SHP77 (cell line): ENCODE measurements at regions not wholly inside any gene's neighbourhood (a gene's known extent, or its start where the extent isn't known, plus 50 kb on each side); places are given as distances from the start of the nearest gene placed in this dataset.

Experiments used
- DNase-seq, 2 experiments: peaks; one replicate each; lab custom pipeline; 2025; lab: John Stamatoyannopoulos, UW

- DNase-seq: no peak
Measured at GRCh38 chr4:53920883-53921282, 143.5 kb downstream of the CHIC2 start.

GRCh38 chr4:53920116-53920515, 144.3 kb downstream of the CHIC2 start:
- no peak for DNase-seq

GRCh38 chr4:53919535-53919934, 144.9 kb downstream of the CHIC2 start:
- no peak for DNase-seq

GRCh38 chr4:53917729-53918128, 146.7 kb downstream of the CHIC2 start:
- no peak for DNase-seq

GRCh38 chr4:53916431-53916889, 147.9 kb downstream of the CHIC2 start:
- DNase-seq: no peak

GRCh38 chr4:53914313-53915016, 149.9 kb downstream of the CHIC2 start:
- no peak for DNase-seq

- DNase-seq: no peak
Measured at GRCh38 chr4:53913771-53914170, 150.6 kb downstream of the CHIC2 start.

GRCh38 chr4:53912766-53913497, 151.5 kb downstream of the CHIC2 start:
- DNase-seq: no peak

- peak; percentile 90 to 91 for DNase-seq
Measured at GRCh38 chr4:53908661-53909078, 155.7 kb downstream of the CHIC2 start.

- DNase-seq: no peak
Measured at GRCh38 chr4:53907772-53908171, 156.6 kb downstream of the CHIC2 start.

- DNase-seq: peak in 1 of 2 experiments; percentile 42
Measured at GRCh38 chr4:53906606-53907190, 157.7 kb downstream of the CHIC2 start.

GRCh38 chr4:53905941-53906377, 158.4 kb downstream of the CHIC2 start:
- peak; percentile 88 to 92 for DNase-seq

GRCh38 chr4:53905276-53905940, 159.0 kb downstream of the CHIC2 start:
- no peak for DNase-seq

GRCh38 chr4:53902786-53903185, 161.6 kb downstream of the CHIC2 start:
- DNase-seq: no peak

GRCh38 chr4:53900271-53900649, 164.1 kb downstream of the CHIC2 start:
- no peak for DNase-seq

- DNase-seq: no peak
Measured at GRCh38 chr4:53899586-53900270, 164.7 kb downstream of the CHIC2 start.

GRCh38 chr4:53895137-53895536, 169.3 kb downstream of the CHIC2 start:
- DNase-seq: peak; percentile 44 to 53

GRCh38 chr4:53890461-53890860, 173.9 kb downstream of the CHIC2 start:
- no peak for DNase-seq

GRCh38 chr4:53889326-53890055, 174.9 kb downstream of the CHIC2 start:
- DNase-seq: no peak

GRCh38 chr4:53886090-53886489, 178.3 kb downstream of the CHIC2 start:
- no peak for DNase-seq

- DNase-seq: no peak
Measured at GRCh38 chr4:53885668-53886067, 178.7 kb downstream of the CHIC2 start.
